ENCODE measurements at regions not wholly inside any gene's neighbourhood (a gene's known extent, or its start where the extent isn't known, plus 50 kb on each side); places are given as distances from the start of the nearest gene placed in this dataset.

DNA sequence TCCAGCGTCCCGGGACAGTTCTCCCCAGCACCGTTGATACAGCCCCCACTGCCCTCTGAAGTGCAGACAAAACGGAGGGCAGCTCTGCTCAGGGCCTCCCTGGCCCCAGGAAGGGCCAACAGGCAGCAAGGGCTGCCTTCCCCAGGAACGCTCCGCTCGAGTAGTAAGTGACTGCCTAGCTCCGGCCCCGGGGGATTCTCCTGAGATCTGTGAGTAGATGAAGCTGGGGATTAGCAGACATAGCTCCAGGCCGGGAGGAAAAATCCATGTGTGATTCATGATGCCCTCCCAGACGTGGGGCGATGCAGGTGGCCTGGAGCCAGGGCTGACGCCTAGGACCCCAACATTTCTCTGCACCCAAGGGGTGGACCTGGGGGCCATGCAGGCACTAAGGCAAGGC lies 85.3 kb downstream of the ENGASE start:
- H3K27me3 Mint-ChIP-seq (ENCODE audit: low read depth), result peaks cover 2% of the 10 kb centered on the region; the same call in 1 of the 2 replicates
- Histone ChIP-seq H2BK12ac (ENCODE audit: insufficient read length, low read depth, low read length) (no peak overlapping the region), H4K20me1 (ENCODE audit: control insufficient read depth, insufficient read depth, insufficient read length) (no peaks in the 10 kb centered on the region), H3K4me1 (ENCODE audit: insufficient read depth, low read length) (no peaks in the 10 kb centered on the region), H3K14ac (ENCODE audit: insufficient read depth, low read length) (no peak overlapping the region; the same call in 1 of the 2 replicates), H2AK5ac (ENCODE audit: insufficient read length, low read length) (no peak overlapping the region), H3K9ac (ENCODE audit: extremely low read depth, insufficient read length, low read length) (no peak overlapping the region), H3K79me1 (ENCODE audit: insufficient read depth, low read depth, low read length, poor library complexity, severe bottlenecking) (no peaks in the 10 kb centered on the region), H4K91ac (ENCODE audit: insufficient read length, low read depth, low read length) (no peak overlapping the region), H2BK5ac (ENCODE audit: insufficient read length, low read length) (no peak overlapping the region), H3K23ac (ENCODE audit: insufficient read length, low read depth, low read length) (no peak overlapping the region), H3K4me2 (ENCODE audit: insufficient read depth, insufficient read length, low read length) (no peak overlapping the region), H2BK15ac (ENCODE audit: low read depth, low read length) (no peak overlapping the region), H3K27me3 (ENCODE audit: insufficient read depth, low read length) (no peaks in the 10 kb centered on the region), H2BK120ac (ENCODE audit: low read depth, low read length, poor library complexity, severe bottlenecking) (no peak overlapping the region), H3K79me2 (ENCODE audit: insufficient read depth, low read length) (no peaks in the 10 kb centered on the region), H3K9me3 (ENCODE audit: control insufficient read depth, low read depth, low read length) (no peaks in the 10 kb centered on the region), H3K27ac (ENCODE audit: insufficient read length, low read depth, low read length) (no peak overlapping the region), H2BK20ac (ENCODE audit: low read depth, low read length, poor library complexity, severe bottlenecking) (no peak overlapping the region), H3K18ac (ENCODE audit: insufficient read length, low read depth, low read length) (no peak overlapping the region), H4K8ac (replicated peaks; ENCODE audit: insufficient read length, low read depth, low read length) (no peak overlapping the region), H3K4ac (ENCODE audit: low read depth, low read length) (no peak overlapping the region), H3T11ph (ENCODE audit: low read length) (no peak overlapping the region), H2AFZ (ENCODE audit: low read length) (no peak overlapping the region), H4K5ac (ENCODE audit: insufficient read length, low read depth, low read length) (no peak overlapping the region), H3K23me2 (ENCODE audit: insufficient read length, low read depth, low read length, poor library complexity, severe bottlenecking) (no peaks in the 10 kb centered on the region), H3K56ac (ENCODE audit: insufficient read length, low read depth, low read length) (no peak overlapping the region)
- no peak overlapping the region for H3K4me3 Mint-ChIP-seq
- H3K9me3 Mint-ChIP-seq, result no peaks in the 10 kb centered on the region
- no CpG with 5 or more reads among the region's 13 CpGs for WGBS (ENCODE audit: extremely low coverage, insufficient read length, low lambda C conversion rate)
- no peak overlapping the region; a peak in 1 of 7 replicates for H3K27ac Mint-ChIP-seq
- no peaks in the 10 kb centered on the region for H3K36me3 Mint-ChIP-seq (ENCODE audit: insufficient read depth in 1 of 3, low read depth in 3 of 3)
- peaks cover 8 to 22% of the 10 kb centered on the region in 2 experiments for H3K4me1 Mint-ChIP-seq
- DNase-seq, result no peak
- TF ChIP-seq, protein P1, sequence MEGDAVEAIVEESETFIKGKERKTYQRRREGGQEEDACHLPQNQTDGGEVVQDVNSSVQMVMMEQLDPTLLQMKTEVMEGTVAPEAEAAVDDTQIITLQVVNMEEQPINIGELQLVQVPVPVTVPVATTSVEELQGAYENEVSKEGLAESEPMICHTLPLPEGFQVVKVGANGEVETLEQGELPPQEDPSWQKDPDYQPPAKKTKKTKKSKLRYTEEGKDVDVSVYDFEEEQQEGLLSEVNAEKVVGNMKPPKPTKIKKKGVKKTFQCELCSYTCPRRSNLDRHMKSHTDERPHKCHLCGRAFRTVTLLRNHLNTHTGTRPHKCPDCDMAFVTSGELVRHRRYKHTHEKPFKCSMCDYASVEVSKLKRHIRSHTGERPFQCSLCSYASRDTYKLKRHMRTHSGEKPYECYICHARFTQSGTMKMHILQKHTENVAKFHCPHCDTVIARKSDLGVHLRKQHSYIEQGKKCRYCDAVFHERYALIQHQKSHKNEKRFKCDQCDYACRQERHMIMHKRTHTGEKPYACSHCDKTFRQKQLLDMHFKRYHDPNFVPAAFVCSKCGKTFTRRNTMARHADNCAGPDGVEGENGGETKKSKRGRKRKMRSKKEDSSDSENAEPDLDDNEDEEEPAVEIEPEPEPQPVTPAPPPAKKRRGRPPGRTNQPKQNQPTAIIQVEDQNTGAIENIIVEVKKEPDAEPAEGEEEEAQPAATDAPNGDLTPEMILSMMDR (conservative IDR thresholded peaks at IDR 0.05), result no peak

All from H9 (cell line).